GM21526 (cell line): ENCODE measurements at regions not wholly inside any gene's neighbourhood (a gene's known extent, or its start where the extent isn't known, plus 50 kb on each side); places are given as distances from the start of the nearest gene placed in this dataset.
"Not testable (repeated sequence)": the region's sequence is repeated elsewhere in the genome, so short reads cannot be mapped to it uniquely, and the experiment has no call there.

Experiments used
- ATAC-seq: cut with Tn5 transposase; IDR thresholded peaks from one replicate; pipeline ENCODE4 v1.9.1; 2021; ENCODE audit warnings: moderate library complexity; ENCODE audit not compliant: unreplicated experiment, low FRiP score

- no peak for ATAC-seq
Observed at GRCh38 chr11:13215149-13215548, 62.4 kb upstream of the BMAL1 start.

- ATAC-seq = no peak
Observed at GRCh38 chr11:13216019-13216710, 61.4 kb upstream of the BMAL1 start.

DNA sequence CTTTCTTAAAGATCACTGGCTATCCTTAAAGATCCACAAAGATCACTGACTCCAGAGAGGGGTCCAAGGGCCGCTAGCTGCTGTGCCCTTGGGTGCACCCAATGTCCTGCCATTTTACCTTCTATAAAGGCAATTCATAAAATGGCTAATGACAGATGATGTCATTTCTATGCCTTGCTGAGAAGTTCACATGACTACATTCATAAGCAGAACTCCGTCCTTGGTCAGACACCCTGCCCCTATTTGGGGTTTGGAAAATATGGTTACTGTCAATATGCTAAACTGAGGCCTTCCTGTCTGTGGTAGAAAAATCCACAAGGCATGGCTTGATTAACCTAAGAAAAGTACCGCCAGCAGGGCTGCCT, 60.9 kb upstream of the BMAL1 start:
- ATAC-seq = no peak

DNA sequence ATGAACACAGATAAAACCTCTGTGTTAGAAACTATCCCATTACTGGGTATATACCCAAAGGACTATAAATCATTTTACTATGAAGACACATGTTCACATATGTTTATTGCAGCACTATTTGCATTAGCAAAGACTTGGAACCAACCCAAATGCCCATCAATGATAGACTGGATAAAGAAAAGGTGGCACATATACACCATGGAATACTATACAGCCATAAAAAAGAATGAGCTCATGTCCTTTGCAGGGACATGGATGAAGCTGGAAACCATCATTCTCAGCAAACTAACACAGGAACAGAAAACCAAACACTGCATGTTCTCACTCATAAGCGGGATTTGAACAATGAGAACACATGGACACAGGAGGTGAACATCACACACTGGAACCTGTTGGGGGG, 58.9 kb upstream of the BMAL1 start:
- ATAC-seq = not testable (repeated sequence)

GRCh38 chr11:13220148-13220547, 57.4 kb upstream of the BMAL1 start:
- no peak for ATAC-seq

DNA sequence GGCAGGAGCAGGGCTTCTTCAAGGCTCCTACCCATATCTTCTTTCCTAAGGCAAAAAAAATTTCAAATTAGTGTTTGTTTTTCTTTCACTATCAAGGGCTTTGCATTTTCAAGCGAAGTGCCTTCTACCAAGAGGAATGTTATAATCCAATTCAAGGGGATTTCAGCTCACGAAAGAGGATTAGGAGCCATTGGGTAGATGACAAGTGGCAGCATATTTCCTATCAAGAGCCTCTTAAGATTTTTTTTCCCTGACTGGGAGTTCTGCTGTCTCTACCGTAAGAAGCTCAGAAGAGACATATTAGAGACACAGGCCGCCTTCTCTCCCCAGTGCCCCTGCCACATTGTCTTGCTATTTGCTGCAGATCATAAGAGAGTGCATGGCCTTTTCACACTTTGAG, 55.9 kb upstream of the BMAL1 start:
- no peak for ATAC-seq

DNA sequence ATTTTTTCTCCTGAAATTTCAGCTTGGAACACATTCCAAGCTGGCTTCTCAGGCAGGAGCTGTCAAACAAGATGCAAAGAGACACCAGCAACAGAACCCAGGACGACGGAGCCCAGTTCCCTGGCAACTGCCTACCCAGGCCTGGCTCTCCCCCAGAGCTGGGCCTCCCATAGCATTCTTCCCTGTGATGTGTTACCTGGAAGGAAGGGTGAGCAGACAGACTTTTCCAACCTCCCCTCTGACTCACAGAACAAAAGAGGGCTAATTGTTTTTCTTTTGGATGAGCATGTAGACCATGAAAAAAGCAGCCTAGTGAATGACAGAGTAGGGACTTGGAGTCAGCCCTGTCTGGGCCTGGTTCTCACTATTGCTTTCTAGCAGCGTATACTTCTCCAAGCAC, 55.3 kb upstream of the BMAL1 start:
- ATAC-seq = no peak

GRCh38 chr11:13223112-13223511, 54.5 kb upstream of the BMAL1 start:
- no peak for ATAC-seq

- no peak for ATAC-seq
Observed at GRCh38 chr11:13224324-13224723, 53.3 kb upstream of the BMAL1 start.

DNA sequence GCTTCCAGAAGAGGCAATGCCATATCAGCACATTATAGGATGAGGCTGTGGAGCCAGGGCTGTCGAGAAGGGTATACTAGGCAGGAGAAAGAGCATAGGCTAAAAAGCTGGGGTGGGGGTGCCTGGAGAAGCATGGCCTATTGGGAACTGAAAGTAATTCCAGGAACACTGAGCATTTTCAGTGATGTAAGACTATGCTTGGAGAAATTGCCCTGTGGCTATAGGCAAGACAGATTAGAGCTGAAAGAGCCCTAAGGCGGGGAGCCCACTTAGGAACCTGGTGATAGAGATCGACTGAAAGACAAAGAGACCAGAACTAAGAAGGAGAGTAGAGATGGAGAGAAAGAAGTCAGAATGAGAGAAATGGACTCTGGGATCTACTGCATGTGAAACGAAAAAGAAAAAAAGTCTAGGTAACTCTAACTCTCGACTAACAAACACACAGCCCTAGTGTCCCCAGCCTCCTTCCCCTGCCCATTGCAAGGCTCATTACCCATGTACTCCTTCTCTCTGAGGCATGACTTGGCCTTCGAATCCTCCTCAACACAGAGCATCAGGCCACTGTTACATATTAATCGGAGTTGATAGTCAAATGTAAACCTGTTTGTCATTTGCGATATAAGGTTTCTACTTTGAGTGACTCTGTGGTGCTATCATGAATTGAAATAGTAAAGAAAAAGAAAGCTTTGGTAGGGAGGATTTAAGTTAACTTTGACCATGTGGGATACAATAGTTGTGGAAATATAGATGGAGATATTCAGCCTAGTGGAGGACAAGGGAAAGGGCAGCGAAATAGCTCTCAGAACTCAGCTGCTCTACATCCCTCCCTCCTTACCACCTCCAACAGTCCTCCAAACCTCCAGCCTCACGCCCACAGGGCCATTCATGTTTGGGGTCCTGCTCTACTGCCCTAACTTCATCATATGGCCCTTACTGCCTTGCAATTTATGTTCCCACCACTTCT, 52.3 kb upstream of the BMAL1 start:
- no peak for ATAC-seq

- ATAC-seq = no peak
Observed at GRCh38 chr11:13227676-13228255, 49.8 kb upstream of the BMAL1 start.
